ENCODE measurements at regions not wholly inside any gene's neighbourhood (a gene's known extent, or its start where the extent isn't known, plus 50 kb on each side); places are given as distances from the start of the nearest gene placed in this dataset.

GRCh38 chr11:80441821-80442220, 1001.0 kb upstream of the TENM4 start:
- no peak for TF ChIP-seq CTCF (IDR thresholded peaks at IDR 0.05)
- no peak for TF ChIP-seq POLR2AphosphoS5 (IDR thresholded peaks at IDR 0.05; ENCODE audit: low read depth, low read length)
- TF ChIP-seq TCF7L2 (IDR thresholded peaks at IDR 0.05; ENCODE audit: low read depth, low read length), result no peak
- TF ChIP-seq REST (IDR thresholded peaks at IDR 0.05; ENCODE audit: insufficient read depth in 1 of 2, low read depth in 2 of 2, low read length in 1 of 2), result no peak
- no peak for TF ChIP-seq SIN3A (IDR thresholded peaks at IDR 0.05; ENCODE audit: borderline replicate concordance, insufficient read depth, low read depth, low read length)

Data from Panc1 (cell line).